Activated naive CD8-positive, alpha-beta T cell treated with anti-CD3 and anti-CD28 coated beads, Interleukin-2, amount 50 U/mL, for 24 hours (primary cell): ENCODE measurements at regions not wholly inside any gene's neighbourhood (a gene's known extent, or its start where the extent isn't known, plus 50 kb on each side); places are given as distances from the start of the nearest gene placed in this dataset.
"Not testable (repeated sequence)": the region's sequence is repeated elsewhere in the genome, so short reads cannot be mapped to it uniquely, and the experiment has no call there.

Experiments used
- ATAC-seq: fragments of 150-1000 bp; cut with Tn5 transposase; one replicate; pipeline ENCODE4 v1.10.0; 2021
- DNase-seq: peaks from one replicate; pipeline ENCODE4 v3.0.0; 2021
- H3K27ac Mint-ChIP-seq: one replicate; pipeline ENCODE4 v1.8.0; 2021; ENCODE audit warnings: mild to moderate bottlenecking, mixed read lengths
- H3K27me3 Mint-ChIP-seq: one replicate; pipeline ENCODE4 v1.8.0; 2021; ENCODE audit warnings: mixed read lengths
- H3K36me3 Mint-ChIP-seq: one replicate; pipeline ENCODE4 v1.8.0; 2021; ENCODE audit warnings: low read depth, mixed read lengths
- H3K4me1 Mint-ChIP-seq: one replicate; pipeline ENCODE4 v1.8.0; 2021; ENCODE audit warnings: mixed read lengths
- H3K4me3 Mint-ChIP-seq: one replicate; pipeline ENCODE4 v1.8.0; 2021; ENCODE audit warnings: mild to moderate bottlenecking, moderate library complexity, mixed read lengths
- H3K9me3 Mint-ChIP-seq: one replicate; pipeline ENCODE4 v1.8.0; 2021; ENCODE audit warnings: mixed read lengths

- H3K9me3 Mint-ChIP-seq, result no peaks in the 10 kb centered on the region
- H3K27me3 Mint-ChIP-seq, result no peaks in the 10 kb centered on the region
These were observed 229.7 kb upstream of the IRF2BP2 start for GRCh38 chr1:234839663-234840062.

GRCh38 chr1:234838820-234839219, 228.8 kb upstream of the IRF2BP2 start:
- Mint-ChIP-seq H3K27me3 (no peaks in the 10 kb centered on the region), H3K9me3 (peaks cover 6% of the 10 kb centered on the region), H3K27ac (no peak overlapping the region), H3K36me3 (no peaks in the 10 kb centered on the region), H3K4me1 (peaks cover 46% of the 10 kb centered on the region), H3K4me3 (no peak overlapping the region)
- no peak for DNase-seq
- ATAC-seq, result no peak

More at GRCh38 chr1:234839663-234840062, 229.7 kb upstream of the IRF2BP2 start:
- Mint-ChIP-seq H3K4me3 (no peak overlapping the region), H3K4me1 (peaks cover 55% of the 10 kb centered on the region), H3K36me3 (no peaks in the 10 kb centered on the region), H3K27ac (no peak overlapping the region)
- DNase-seq (no peak), ATAC-seq (no peak)

GRCh38 chr1:234838182-234838581, 228.2 kb upstream of the IRF2BP2 start:
- H3K4me3 Mint-ChIP-seq, result no peak overlapping the region
- H3K27me3 Mint-ChIP-seq, result no peaks in the 10 kb centered on the region
- DNase-seq (no peak), ATAC-seq (no peak)
- no peak overlapping the region for H3K27ac Mint-ChIP-seq
- H3K9me3 Mint-ChIP-seq, result peaks cover 8% of the 10 kb centered on the region
- no peaks in the 10 kb centered on the region for H3K36me3 Mint-ChIP-seq
- peaks cover 40% of the 10 kb centered on the region for H3K4me1 Mint-ChIP-seq

GRCh38 chr1:234837713-234838112, 227.7 kb upstream of the IRF2BP2 start:
- no peaks in the 10 kb centered on the region for H3K27me3 Mint-ChIP-seq
- no peak for ATAC-seq
- no peak overlapping the region for H3K27ac Mint-ChIP-seq
- H3K9me3 Mint-ChIP-seq, result peaks cover 8% of the 10 kb centered on the region
- no peaks in the 10 kb centered on the region for H3K36me3 Mint-ChIP-seq
- peaks cover 35% of the 10 kb centered on the region for H3K4me1 Mint-ChIP-seq
- no peak overlapping the region for H3K4me3 Mint-ChIP-seq
- no peak for DNase-seq

GRCh38 chr1:234836776-234837357, 226.9 kb upstream of the IRF2BP2 start:
- Mint-ChIP-seq H3K9me3 (peaks cover 8% of the 10 kb centered on the region), H3K4me3 (no peak overlapping the region), H3K36me3 (no peaks in the 10 kb centered on the region), H3K4me1 (peaks cover 27% of the 10 kb centered on the region), H3K27me3 (no peaks in the 10 kb centered on the region), H3K27ac (no peak overlapping the region)
- DNase-seq, result no peak
- no peak for ATAC-seq

- Mint-ChIP-seq H3K4me1 (peaks cover 20% of the 10 kb centered on the region), H3K36me3 (no peaks in the 10 kb centered on the region), H3K27ac (no peak overlapping the region), H3K4me3 (no peak overlapping the region), H3K9me3 (peaks cover 8% of the 10 kb centered on the region), H3K27me3 (no peaks in the 10 kb centered on the region)
- no peak for DNase-seq
- no peak for ATAC-seq
These were observed 226.2 kb upstream of the IRF2BP2 start for GRCh38 chr1:234836045-234836681.

- H3K4me3 Mint-ChIP-seq, result no peak overlapping the region
- H3K36me3 Mint-ChIP-seq, result no peaks in the 10 kb centered on the region
- no peaks in the 10 kb centered on the region for H3K27me3 Mint-ChIP-seq
- DNase-seq (no peak), ATAC-seq (no peak)
- peaks cover 11% of the 10 kb centered on the region for H3K4me1 Mint-ChIP-seq
- no peak overlapping the region for H3K27ac Mint-ChIP-seq
- peaks cover 8% of the 10 kb centered on the region for H3K9me3 Mint-ChIP-seq
These were observed 225.3 kb upstream of the IRF2BP2 start for GRCh38 chr1:234835239-234835638.

- no peak overlapping the region for H3K27ac Mint-ChIP-seq
- H3K4me1 Mint-ChIP-seq, result peaks cover 12% of the 10 kb centered on the region
- no peaks in the 10 kb centered on the region for H3K27me3 Mint-ChIP-seq
- ATAC-seq (no peak), DNase-seq (no peak)
- no peaks in the 10 kb centered on the region for H3K36me3 Mint-ChIP-seq
- no peak overlapping the region for H3K4me3 Mint-ChIP-seq
- H3K9me3 Mint-ChIP-seq, result peaks cover 8% of the 10 kb centered on the region
These were observed 223.7 kb upstream of the IRF2BP2 start for GRCh38 chr1:234833646-234834045.

GRCh38 chr1:234833118-234833517, 223.1 kb upstream of the IRF2BP2 start:
- Mint-ChIP-seq H3K27ac (no peak overlapping the region), H3K4me1 (peaks cover 8% of the 10 kb centered on the region), H3K4me3 (no peak overlapping the region), H3K27me3 (no peaks in the 10 kb centered on the region), H3K9me3 (peaks cover 8% of the 10 kb centered on the region), H3K36me3 (no peaks in the 10 kb centered on the region)
- DNase-seq (no peak), ATAC-seq (no peak)

- H3K9me3 Mint-ChIP-seq, result no peaks in the 10 kb centered on the region
- no peak overlapping the region for H3K27ac Mint-ChIP-seq
- no peaks in the 10 kb centered on the region for H3K36me3 Mint-ChIP-seq
- H3K4me3 Mint-ChIP-seq, result no peak overlapping the region
- ATAC-seq (no peak), DNase-seq (no peak)
- no peaks in the 10 kb centered on the region for H3K27me3 Mint-ChIP-seq
- peaks cover 6% of the 10 kb centered on the region for H3K4me1 Mint-ChIP-seq
These were observed 217.7 kb upstream of the IRF2BP2 start for GRCh38 chr1:234827656-234828055.

- no peaks in the 10 kb centered on the region for H3K36me3 Mint-ChIP-seq
- H3K4me1 Mint-ChIP-seq, result peaks cover 6% of the 10 kb centered on the region
- H3K27me3 Mint-ChIP-seq, result no peaks in the 10 kb centered on the region
- H3K27ac Mint-ChIP-seq, result no peak overlapping the region
- DNase-seq (no peak), ATAC-seq (no peak)
- no peak overlapping the region for H3K4me3 Mint-ChIP-seq
- no peaks in the 10 kb centered on the region for H3K9me3 Mint-ChIP-seq
These were observed 217.2 kb upstream of the IRF2BP2 start for GRCh38 chr1:234827181-234827580.

GRCh38 chr1:234826352-234826751, 216.4 kb upstream of the IRF2BP2 start:
- no peak overlapping the region for H3K27ac Mint-ChIP-seq
- H3K9me3 Mint-ChIP-seq, result no peaks in the 10 kb centered on the region
- DNase-seq (no peak), ATAC-seq (no peak)
- H3K4me1 Mint-ChIP-seq, result peaks cover 6% of the 10 kb centered on the region
- no peaks in the 10 kb centered on the region for H3K36me3 Mint-ChIP-seq
- no peak overlapping the region for H3K4me3 Mint-ChIP-seq
- no peaks in the 10 kb centered on the region for H3K27me3 Mint-ChIP-seq

- Mint-ChIP-seq H3K4me3 (no peak overlapping the region), H3K27ac (no peak overlapping the region), H3K9me3 (no peaks in the 10 kb centered on the region), H3K4me1 (peaks cover 6% of the 10 kb centered on the region), H3K27me3 (no peaks in the 10 kb centered on the region), H3K36me3 (no peaks in the 10 kb centered on the region)
- no peak for ATAC-seq
- no peak for DNase-seq
These were observed 215.7 kb upstream of the IRF2BP2 start for GRCh38 chr1:234825498-234826165.

- H3K4me3 Mint-ChIP-seq, H3K27ac Mint-ChIP-seq, H3K27me3 Mint-ChIP-seq, H3K9me3 Mint-ChIP-seq, DNase-seq, ATAC-seq, H3K4me1 Mint-ChIP-seq, H3K36me3 Mint-ChIP-seq: not testable (repeated sequence)
These were observed 214.9 kb upstream of the IRF2BP2 start for GRCh38 chr1:234824836-234825235.
